Hematopoietic multipotent progenitor cell treated with erythropoietin and hydrocortisone succinate and interleukin-3 and kit ligand, for 8 days (in vitro differentiated cells): ENCODE measurements at regions not wholly inside any gene's neighbourhood (a gene's known extent, or its start where the extent isn't known, plus 50 kb on each side); places are given as distances from the start of the nearest gene placed in this dataset.
"Not testable (repeated sequence)": the region's sequence is repeated elsewhere in the genome, so short reads cannot be mapped to it uniquely, and the experiment has no call there.

Experiments
- DNase-seq: peaks from one replicate; pipeline ENCODE4 v3.0.0-alpha.2; 2015

DNA sequence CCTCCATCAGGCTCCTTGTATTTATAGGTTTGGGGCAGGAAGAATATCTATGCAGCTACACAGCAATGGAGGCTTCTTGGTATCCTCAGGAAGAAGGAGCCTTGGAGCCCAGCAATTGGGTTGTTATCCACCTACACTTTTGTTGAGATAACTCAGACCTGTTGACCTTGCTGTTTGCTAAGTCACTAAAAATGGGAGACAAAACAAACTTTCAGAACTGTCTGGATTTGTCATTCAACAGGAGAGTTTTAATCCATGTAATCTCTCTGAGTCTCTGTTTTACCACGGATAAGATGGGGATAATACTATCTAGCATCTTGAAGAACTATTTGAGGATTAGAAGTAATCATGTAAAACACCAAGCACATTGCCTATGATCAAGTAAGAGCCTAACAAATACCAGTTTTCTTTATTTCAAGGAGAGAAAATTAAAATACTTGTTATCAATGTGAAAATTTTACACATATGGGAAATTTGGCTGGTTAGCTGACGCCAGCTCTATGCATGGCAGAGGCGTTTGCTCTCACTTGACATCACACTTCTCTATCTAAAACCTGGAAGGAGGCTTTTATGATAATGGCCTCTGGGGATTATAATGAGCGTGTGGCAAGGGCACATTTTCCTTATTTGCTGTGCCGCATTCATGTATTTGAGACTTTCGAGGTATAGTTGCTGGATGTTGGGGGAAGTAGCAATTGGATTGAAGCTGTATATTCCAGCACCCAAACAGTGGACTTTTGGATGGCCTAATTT is 215.6 kb downstream of the PDCD6IP start:
- DNase-seq = no peak

DNA sequence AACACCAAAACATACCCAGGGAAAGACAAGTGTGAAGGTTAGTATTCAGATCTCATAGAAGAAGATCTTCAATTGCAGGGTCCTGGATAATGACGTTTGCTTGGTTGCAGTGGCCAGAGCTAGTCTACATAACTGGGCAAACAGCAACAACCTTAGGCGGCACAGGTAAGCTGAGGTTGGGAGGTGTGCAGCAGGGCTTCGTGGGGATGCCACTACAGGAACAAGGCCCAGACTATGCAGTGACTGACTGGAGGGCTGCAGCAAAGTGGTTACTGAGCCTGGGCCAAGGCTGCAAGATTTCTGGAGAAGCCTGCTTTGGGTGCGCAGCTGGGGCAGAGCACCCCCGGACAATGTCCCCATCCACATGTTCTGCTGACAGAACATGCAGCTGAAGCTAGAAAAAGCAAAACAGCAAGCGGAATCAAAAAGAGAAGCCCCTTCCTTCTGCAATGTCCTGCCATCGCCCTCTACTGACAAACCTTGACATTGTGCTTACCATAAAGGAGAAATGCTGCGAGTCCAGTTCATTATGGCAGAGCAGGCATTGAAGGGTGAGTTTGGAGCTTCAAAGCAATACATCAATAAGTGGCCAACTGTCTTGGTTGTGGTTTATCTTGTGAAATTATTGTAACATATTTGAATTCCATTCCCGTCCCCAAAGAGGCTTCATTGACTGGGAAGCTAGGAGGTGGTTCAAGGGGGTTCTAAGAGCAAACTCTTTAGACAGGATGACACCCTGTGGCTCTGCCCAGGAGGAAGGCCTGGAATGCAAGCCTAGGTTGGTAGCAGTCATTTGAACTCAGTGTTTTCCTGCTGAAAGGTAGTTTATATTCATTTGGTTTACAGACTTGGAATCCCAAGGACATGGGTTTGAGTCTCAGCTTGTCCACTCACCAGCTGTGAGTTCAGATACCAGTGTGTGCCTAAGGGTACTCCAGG is 217.0 kb downstream of the PDCD6IP start:
- peak; percentile 16 for DNase-seq

- peak; percentile 17 for DNase-seq
These were observed 218.6 kb downstream of the PDCD6IP start for GRCh38 chr3:34016925-34017587.

- no peak for DNase-seq
These were observed 219.3 kb downstream of the PDCD6IP start for GRCh38 chr3:34017757-34018156.

DNA sequence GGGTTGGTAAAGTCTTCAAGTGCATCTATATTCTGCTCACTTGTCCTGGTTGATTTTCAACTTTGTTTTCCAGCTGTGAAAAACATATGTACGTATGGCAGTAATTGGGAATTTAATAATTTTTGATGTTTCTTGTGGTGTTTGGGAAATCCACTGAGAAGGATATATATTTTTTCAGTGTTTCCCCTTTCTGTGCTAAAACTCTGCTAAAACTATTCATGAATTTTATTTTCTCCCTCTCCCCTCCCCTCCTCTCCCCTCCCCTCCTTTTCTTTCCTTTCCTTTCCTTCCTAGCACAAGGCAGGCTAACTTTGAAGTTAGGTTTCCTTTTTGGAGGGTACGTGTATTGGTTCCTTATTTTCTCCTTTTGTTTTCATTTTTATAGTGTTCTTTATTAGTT is 220.7 kb downstream of the PDCD6IP start:
- no peak for DNase-seq

DNA sequence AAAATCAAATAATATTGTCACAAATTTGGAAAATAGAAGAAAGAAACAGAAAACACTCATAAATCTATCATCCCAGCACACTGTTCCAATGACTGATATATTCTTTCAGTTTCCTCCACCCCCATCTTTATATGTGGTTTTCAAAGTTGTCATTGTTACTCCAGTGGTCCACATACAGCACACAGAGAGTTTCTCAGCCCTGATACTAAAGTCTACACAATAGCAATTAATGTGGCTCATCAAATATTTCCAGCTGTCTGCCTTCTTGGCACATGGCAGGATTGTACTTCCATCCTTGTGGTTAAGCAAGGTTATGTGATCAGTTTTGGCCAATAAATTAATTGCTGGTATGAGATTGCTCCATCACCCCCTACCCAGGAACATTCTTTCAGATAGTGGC is 221.7 kb downstream of the PDCD6IP start:
- DNase-seq = no peak

DNA sequence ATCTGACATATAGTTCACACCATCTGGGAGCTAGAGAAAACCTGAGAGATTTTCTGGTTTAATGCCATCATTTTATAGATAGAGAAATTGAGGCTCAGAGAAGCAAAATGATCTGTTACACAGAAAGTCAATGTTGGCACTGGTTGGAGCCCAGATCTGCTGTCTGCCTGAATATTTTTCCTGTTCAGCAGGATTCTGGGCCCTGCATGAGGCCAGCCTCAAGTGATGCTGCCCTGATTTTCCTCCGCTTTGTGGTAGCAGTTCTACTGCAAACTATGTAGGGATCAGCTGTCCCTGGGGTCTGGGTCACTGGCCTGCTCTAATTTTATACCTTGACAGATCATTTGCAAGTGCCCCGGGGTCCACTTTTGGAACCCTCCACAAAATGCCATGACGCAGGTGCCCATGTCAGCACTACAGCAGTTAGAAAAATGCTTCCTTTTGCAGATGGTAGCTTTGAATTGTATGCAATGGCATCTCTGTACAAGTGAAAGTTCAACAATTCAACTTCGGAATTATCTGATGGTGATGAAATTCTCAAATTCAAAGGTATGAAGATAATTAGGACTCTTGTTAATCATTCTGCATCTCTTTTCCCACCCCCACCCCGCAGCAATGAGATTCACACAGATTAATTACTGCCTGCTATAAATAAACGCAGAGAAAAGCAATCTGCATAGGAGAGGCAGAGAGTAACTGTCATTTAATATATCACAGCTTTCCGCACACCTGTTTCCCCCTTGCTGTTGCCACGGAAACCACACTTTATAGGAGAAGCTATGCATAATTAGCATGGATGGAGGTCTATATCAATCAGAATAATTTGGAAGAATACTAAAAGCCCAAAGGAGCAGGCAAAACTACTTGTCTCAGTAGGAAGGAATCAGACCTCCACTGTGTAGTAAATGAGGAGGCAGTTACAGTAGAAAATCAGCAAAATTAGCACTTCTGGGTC is 222.6 kb downstream of the PDCD6IP start:
- no peak for DNase-seq

DNA sequence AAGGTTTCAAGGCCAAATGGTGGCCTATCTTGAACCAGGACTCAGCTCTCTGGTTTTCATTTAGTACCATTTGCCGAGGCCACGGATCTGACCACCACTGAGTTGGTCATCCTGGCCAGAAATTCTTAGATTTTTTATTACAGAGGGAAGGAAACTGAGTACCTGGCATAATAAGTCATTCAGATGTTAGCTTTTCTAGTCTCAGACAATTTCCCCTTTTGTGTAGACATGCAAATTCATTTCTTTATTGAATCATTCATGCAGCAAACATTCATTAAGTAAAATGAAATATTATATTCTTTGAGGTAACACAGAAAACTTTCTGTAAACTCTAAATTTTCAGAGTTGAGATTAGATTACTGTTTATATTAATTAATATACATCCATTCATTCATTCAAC is 223.7 kb downstream of the PDCD6IP start:
- no peak for DNase-seq

DNA sequence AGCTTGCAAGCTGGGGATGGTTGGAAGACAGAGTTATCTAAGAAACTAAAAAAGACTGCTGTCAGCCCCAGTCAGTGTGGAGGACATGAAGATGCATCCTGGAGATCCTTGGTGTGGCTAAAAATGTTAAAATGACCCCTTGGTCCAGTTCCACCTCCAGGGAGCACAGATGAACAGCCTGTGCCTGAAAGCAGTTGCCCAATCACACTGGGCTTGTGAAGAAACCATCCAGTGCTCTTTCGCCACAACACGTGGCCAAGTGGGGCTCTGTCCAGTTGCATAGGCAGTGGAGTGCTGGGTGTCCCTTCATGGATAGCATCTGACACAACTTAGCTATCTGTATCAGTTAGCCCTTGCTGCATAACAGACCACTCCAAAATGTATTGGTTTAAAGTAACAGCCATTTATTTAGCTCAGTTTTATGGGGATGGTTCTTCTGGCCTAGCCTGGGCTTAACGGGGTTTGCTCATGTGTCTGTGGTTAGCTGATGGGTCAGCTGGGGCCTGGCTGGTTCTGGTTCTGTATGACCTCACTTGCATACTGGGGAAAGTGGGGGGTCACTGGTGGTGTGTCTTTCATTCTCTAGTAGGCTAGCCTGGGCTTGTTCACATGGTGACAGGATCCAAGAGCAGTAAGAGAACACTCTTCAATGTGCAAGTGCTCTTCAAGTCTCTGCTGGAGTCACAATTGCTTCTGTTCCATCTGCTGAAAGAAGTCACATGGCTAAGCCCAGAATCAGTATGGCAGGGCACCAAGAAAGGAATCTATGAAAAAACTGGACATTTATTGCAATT is 226.2 kb downstream of the PDCD6IP start:
- no peak for DNase-seq

DNA sequence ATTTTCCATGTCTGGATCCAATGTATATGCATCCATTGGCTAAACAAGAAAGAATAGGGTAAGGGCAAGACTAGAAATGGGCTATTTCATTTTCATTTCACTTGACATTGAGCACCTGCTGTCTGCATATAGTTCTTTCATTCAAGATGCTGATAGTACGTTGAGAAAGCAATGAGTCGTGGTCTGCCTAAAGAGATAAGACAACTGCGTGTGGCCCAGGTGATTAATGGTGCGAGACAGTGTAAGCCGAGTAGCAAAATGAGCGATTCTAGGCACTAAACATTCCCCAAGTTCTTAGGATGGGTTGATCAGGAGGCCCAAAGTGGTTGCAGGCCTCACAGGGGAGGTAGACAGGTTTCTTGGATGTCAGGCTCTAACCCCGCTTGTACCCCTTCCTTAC is 235.4 kb downstream of the PDCD6IP start:
- DNase-seq = no peak

DNA sequence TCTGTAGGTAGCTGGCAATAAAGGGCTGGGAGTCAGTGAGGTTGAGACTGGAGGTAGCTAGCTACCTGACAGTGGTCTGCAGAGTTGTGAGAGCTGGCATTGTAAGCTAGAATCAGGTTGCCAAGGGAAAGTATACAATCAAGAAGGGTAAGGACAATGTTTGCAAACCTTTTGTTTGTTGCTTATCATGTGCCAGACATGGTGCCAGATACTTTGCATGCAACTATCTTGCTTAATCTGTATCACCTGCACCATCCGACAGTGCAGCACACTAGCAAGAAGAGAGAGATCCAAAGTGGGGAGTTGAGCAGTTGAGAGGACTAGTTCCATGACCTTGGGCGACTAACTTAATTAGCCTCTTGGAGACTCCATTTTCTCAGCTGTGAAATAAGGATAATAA is 236.4 kb downstream of the PDCD6IP start:
- DNase-seq = no peak

DNA sequence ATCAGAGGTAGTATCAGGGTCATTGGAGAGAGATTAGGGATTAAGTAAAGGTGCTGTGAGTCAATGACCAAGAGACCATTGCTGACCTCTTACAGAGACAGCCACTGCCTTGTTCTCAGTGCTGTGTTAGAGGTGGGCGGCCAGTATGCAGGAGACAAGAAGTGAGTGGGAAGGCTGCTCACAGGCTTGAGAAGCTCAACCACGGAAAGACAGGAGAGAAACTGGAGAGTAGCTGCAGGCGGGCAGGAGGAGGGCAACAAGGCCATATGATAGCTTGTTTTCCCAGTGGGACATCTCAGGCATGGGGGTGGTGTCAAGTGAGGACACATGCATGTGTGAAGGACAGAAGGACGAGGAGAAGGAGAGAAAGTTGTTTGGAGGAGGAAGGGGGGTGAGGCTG is 237.3 kb downstream of the PDCD6IP start:
- DNase-seq = no peak

DNA sequence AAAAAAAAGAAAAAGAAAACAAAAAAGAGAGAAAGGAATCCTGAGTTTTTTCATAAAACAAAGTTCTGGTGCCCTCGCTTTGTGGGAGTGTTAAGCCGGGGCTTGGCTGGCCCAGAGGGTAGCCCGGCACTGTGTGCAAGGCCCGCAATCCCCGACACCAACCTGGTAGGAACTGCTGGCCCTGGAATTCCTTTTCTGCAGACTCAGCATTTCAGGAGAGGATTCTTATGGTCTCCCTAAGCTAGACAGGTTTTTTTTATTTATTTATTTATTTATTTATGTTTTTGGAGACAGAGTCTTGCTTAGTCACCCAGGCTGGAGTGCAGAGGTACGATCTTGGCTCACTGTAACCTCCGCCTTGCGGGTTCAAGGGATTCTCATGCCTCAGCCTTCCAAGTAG is 238.8 kb downstream of the PDCD6IP start:
- DNase-seq = no peak

- no peak for DNase-seq
These were observed 239.7 kb downstream of the PDCD6IP start for GRCh38 chr3:34038131-34038530.

GRCh38 chr3:34046154-34046553 is 247.7 kb downstream of the PDCD6IP start:
- no peak for DNase-seq

GRCh38 chr3:34053626-34054025 is 255.2 kb downstream of the PDCD6IP start:
- DNase-seq = no peak

DNA sequence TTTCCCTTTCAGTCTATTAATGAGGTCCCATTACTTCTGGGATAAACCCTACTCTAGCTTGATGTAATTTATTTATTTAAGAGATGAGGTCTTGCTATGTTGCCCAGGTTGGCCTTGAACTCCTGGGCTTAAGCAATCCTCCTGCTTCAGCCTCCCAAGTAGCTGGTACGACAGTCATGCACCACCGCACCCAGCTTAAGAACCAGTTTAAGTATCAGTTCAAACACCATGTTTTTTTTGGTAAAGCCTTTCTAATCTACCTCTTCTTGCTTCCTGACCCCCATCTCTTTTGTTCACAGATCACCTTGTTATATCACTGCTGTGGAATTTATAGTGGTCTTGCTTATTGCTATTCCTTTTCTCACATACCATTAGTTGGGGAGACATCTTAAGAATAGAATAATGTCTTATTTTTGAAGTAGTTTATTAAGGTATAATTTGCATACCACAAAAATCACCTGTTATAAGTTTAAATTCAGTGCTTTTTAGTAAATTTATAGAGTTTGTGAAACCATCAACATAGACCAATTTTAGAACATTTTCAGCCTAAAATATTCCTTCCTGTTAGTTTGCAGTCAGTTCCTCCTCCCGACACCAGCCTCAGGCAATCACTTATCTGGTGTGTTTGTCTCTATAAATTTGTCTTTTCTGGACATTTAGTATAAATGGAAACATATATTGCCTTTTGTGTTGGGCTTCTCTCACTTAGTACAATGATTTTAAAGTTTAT is 257.9 kb downstream of the PDCD6IP start:
- no peak for DNase-seq

- DNase-seq = no peak
These were observed 258.5 kb downstream of the PDCD6IP start for GRCh38 chr3:34056951-34057390.

GRCh38 chr3:34060995-34061394 is 262.6 kb downstream of the PDCD6IP start:
- DNase-seq = not testable (repeated sequence)

DNA sequence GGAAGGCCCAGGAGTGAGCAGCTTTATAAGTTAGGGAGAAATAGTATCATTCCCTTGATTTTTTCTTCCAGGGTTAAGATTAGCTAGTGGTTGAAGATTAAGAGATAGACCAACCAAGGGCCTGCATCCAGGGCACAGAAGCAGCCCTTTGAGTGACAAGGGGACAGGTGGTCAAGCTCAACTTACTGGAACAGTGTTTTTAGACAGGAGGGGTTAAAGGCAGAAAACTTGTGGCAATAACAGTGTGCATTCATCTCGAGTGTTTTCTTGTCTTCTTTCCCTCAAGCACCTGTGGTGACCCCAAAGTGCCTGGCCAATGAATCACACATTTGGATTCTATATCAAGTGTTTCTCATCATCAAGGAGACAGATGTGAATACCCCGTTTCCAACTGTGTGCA is 267.5 kb downstream of the PDCD6IP start:
- no peak for DNase-seq

- DNase-seq = no peak
These were observed 267.9 kb downstream of the PDCD6IP start for GRCh38 chr3:34066328-34066727.
